ENCODE measurements at regions not wholly inside any gene's neighbourhood (a gene's known extent, or its start where the extent isn't known, plus 50 kb on each side); places are given as distances from the start of the nearest gene placed in this dataset.

DNA sequence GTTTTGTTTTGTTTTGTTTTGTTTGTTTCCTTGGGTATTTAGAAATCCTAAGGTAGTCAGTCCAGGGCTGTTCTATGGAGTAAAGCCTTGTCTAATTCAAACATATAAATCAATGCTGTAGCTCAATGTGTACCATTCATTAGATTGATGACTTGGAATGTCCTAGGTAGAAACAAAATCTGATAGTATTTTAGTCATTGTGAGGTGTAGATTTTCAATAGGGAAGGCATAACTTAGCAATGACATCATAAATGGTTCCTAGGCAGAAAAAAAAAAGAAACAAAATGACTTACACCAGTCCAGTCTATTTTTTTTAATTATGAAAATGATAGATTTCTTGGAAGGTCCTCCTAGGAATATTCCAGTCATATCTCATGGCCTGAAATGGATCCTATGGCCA is 189.9 kb downstream of the SPRY2 start:
- Histone ChIP-seq H3K36me3 (ENCODE audit: control insufficient read depth, insufficient read depth, low read length) (no peaks in the 10 kb centered on the region), H4K5ac (ENCODE audit: low read depth, low read length) (no peak overlapping the region), H3K4me2 (ENCODE audit: low read depth, low read length) (no peak overlapping the region), H4K91ac (ENCODE audit: insufficient read depth, low read depth, low read length) (no peak overlapping the region), H4K20me1 (ENCODE audit: insufficient read depth, low read length) (no peaks in the 10 kb centered on the region), H3K4me3 (ENCODE audit: insufficient read depth, low read depth, low read length) (no peak overlapping the region), H3K79me1 (ENCODE audit: low read depth in 1 of 2, low read length in 2 of 2) (no peaks in the 10 kb centered on the region), H4K8ac (ENCODE audit: low read depth in 2 of 2, low read length in 2 of 2) (no peak overlapping the region), H3K18ac (ENCODE audit: low read depth, low read length) (no peak overlapping the region), H3K9me1 (ENCODE audit: insufficient read depth, low read length) (no peaks in the 10 kb centered on the region), H2AK9ac (replicated peaks; ENCODE audit: low read depth, low read length, poor library complexity) (no peak overlapping the region), H2AK5ac (ENCODE audit: low read depth, low read length) (no peak overlapping the region), H2BK120ac (ENCODE audit: low read depth, low read length) (no peak overlapping the region), H3K56ac (ENCODE audit: extremely low read depth, insufficient read depth, low read length) (no peak overlapping the region), H3K27me3 (ENCODE audit: control insufficient read depth, insufficient read depth, low read length) (no peaks in the 10 kb centered on the region), H2BK20ac (ENCODE audit: low read depth, low read length) (no peak overlapping the region), H3K14ac (replicated peaks; ENCODE audit: low read depth, low read length) (no peak overlapping the region), H3K23ac (ENCODE audit: low read depth, low read length) (no peak overlapping the region), H3K4me1 (ENCODE audit: control insufficient read depth, insufficient read depth, low read length) (no peaks in the 10 kb centered on the region), H2BK15ac (ENCODE audit: low read depth, low read length) (no peak overlapping the region), H3K4ac (ENCODE audit: low read depth, low read length) (no peak overlapping the region), H2AFZ (replicated peaks; ENCODE audit: low read length, poor library complexity) (no peak overlapping the region), H3K27ac (ENCODE audit: insufficient read depth, low read length) (no peak overlapping the region), H2BK5ac (ENCODE audit: low read depth, low read length, poor library complexity, severe bottlenecking) (no peak overlapping the region), H3K9me3 (ENCODE audit: control insufficient read depth, insufficient read depth, low read length) (no peaks in the 10 kb centered on the region), H3K9ac (ENCODE audit: low read depth, low read length) (no peak overlapping the region)
- ChIA-PET CTCF (no interaction called here), POLR2A (ENCODE audit: unreplicated experiment) (no interaction called here)
- no TSS peak for BruUV-seq (replicated peaks)
- intact Hi-C loops (cut with micrococcal nuclease): no loop called here
- ATAC-seq (ENCODE audit: low read depth) (no peak), DNase-seq (peak; percentile 23)
- in situ Hi-C loops (cut with MboI; ENCODE audit: low sequenced_read_pairs): no loop called here
- dilution Hi-C loops (cut with HindIII; ENCODE audit: low sequenced_read_pairs, unreplicated experiment): no loop called here
- TF ChIP-seq MXI1 (IDR thresholded peaks at IDR 0.05; ENCODE audit: borderline replicate concordance, low read depth, low read length) (no peak), MAZ (IDR thresholded peaks at IDR 0.05; ENCODE audit: borderline replicate concordance, low read depth, low read length) (no peak), SMC3 (IDR thresholded peaks at IDR 0.05; ENCODE audit: low read depth, low read length) (no peak), RFX5 (IDR thresholded peaks at IDR 0.05; ENCODE audit: low read depth, low read length) (no peak), FOS (IDR thresholded peaks at IDR 0.05; ENCODE audit: low read depth, low read length) (no peak), RAD21 (IDR thresholded peaks at IDR 0.05; ENCODE audit: low read length) (no peak), BHLHE40 (IDR thresholded peaks at IDR 0.05; ENCODE audit: low read depth, low read length) (no peak), POLR2A (IDR thresholded peaks at IDR 0.05; ENCODE audit: low read depth, low read length) (no peak), MAFK (IDR thresholded peaks at IDR 0.05; ENCODE audit: low read depth, low read length) (no peak), RCOR1 (IDR thresholded peaks at IDR 0.05; ENCODE audit: insufficient replicate concordance, low read length) (no peak)
- TF ChIP-seq, protein P1, sequence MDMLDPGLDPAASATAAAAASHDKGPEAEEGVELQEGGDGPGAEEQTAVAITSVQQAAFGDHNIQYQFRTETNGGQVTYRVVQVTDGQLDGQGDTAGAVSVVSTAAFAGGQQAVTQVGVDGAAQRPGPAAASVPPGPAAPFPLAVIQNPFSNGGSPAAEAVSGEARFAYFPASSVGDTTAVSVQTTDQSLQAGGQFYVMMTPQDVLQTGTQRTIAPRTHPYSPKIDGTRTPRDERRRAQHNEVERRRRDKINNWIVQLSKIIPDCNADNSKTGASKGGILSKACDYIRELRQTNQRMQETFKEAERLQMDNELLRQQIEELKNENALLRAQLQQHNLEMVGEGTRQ (IDR thresholded peaks at IDR 0.05; ENCODE audit: low read depth, low read length): no peak
- TF ChIP-seq, protein P2, sequence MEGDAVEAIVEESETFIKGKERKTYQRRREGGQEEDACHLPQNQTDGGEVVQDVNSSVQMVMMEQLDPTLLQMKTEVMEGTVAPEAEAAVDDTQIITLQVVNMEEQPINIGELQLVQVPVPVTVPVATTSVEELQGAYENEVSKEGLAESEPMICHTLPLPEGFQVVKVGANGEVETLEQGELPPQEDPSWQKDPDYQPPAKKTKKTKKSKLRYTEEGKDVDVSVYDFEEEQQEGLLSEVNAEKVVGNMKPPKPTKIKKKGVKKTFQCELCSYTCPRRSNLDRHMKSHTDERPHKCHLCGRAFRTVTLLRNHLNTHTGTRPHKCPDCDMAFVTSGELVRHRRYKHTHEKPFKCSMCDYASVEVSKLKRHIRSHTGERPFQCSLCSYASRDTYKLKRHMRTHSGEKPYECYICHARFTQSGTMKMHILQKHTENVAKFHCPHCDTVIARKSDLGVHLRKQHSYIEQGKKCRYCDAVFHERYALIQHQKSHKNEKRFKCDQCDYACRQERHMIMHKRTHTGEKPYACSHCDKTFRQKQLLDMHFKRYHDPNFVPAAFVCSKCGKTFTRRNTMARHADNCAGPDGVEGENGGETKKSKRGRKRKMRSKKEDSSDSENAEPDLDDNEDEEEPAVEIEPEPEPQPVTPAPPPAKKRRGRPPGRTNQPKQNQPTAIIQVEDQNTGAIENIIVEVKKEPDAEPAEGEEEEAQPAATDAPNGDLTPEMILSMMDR (conservative IDR thresholded peaks at IDR 0.05; ENCODE audit: low read depth, low read length): no peak
- TF ChIP-seq, protein P3, sequence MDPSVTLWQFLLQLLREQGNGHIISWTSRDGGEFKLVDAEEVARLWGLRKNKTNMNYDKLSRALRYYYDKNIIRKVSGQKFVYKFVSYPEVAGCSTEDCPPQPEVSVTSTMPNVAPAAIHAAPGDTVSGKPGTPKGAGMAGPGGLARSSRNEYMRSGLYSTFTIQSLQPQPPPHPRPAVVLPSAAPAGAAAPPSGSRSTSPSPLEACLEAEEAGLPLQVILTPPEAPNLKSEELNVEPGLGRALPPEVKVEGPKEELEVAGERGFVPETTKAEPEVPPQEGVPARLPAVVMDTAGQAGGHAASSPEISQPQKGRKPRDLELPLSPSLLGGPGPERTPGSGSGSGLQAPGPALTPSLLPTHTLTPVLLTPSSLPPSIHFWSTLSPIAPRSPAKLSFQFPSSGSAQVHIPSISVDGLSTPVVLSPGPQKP (IDR thresholded peaks at IDR 0.05; ENCODE audit: borderline replicate concordance, low read depth, low read length): no peak

All from IMR-90 (cell line).